Posterior cingulate gyrus (tissue), 11 donors: ENCODE measurements at regions not wholly inside any gene's neighbourhood (a gene's known extent, or its start where the extent isn't known, plus 50 kb on each side); places are given as distances from the start of the nearest gene placed in this dataset.

Experiments
- DNase-seq, 10 donors: peaks; one replicate each; pipeline versions ENCODE4 v3.0.0 to v3.0.0-alpha.2; 2020 to 2021; ENCODE audit warnings: mixed read lengths in 3 of 10
- intact Hi-C: fragments of 100-400 bp; cut with DNase I; formaldehyde crosslinking; loops from one replicate; pipeline ENCODE4 v1.15.1; 2023

DNA sequence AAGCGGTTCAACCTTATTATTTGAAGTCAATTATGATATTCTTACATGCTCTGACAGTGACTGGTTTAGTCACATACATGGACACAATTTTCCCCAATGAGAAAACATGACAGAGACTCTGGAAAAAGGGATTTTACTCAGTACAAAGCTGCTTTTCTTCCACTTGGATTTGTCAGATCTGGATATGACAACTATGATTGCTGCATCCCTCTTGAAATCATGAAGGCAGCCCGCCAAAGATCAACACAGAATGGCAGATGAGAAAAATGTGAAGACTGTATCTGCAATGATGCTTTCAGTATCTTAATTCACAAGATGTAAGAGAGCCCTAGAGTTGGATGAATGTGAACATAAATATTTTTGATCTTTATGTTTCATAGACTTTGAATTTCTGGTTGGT lies 439.6 kb downstream of the CDH8 start:
- DNase-seq = no peak
- intact Hi-C loops = no loop called here

DNA sequence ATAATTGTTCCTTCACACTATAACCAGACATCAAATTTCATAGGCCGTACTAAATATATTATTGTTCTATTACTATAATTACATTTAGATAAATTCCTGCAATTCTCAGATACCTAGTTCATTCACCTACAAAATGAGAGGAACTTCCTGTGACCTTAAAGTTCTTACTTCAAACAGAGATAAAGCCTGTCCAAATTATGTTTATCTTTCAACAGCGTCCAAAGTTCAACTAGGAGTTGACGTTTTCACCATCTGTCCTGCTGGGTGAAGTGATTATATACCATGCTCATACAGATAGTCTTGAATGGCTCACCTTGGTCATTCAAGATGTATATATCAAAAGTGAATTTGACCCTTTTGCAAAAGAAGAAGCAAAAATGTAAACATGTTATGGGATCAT lies 440.6 kb downstream of the CDH8 start:
- no peak for DNase-seq
- intact Hi-C loops = no loop called here

DNA sequence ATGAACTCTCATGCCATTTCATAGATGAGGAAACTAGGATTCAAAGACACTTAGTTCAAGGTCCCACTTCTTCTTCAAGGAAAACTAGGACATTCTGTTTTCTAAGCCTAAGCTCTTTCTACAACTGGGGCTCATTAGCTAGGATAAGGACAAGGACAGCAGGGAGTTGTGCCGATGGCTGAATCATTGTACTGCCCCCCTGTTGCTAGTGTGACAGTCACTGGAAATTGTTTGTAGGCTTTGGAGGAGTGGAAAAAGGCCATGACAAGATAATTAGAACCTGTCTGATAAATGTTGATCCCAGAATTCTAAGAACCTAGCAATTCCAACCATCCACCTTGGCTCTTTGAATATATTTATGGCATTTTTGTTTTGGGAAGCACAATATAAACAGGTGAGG lies 445.7 kb downstream of the CDH8 start:
- intact Hi-C loops = no loop called here
- no peak for DNase-seq

DNA sequence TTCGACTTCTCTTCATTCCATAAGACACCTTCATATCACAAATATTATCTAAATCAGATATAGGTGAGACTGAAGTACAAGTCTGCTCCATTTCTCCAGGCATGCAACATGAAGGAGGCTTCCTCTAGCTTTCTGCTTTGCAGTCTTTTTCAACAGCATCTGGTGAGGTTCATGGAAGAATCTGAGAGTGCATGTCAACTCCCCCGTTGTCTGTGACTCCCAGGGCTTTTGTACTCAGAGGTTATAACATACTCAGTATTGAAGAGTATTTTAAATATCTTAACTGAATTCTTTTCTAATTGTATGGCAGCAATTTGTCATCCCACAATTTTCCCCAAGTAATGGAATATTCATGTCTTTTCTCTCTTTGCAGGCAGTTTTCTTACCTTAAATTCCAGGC lies 448.7 kb downstream of the CDH8 start:
- intact Hi-C loops = no loop called here
- no peak for DNase-seq

DNA sequence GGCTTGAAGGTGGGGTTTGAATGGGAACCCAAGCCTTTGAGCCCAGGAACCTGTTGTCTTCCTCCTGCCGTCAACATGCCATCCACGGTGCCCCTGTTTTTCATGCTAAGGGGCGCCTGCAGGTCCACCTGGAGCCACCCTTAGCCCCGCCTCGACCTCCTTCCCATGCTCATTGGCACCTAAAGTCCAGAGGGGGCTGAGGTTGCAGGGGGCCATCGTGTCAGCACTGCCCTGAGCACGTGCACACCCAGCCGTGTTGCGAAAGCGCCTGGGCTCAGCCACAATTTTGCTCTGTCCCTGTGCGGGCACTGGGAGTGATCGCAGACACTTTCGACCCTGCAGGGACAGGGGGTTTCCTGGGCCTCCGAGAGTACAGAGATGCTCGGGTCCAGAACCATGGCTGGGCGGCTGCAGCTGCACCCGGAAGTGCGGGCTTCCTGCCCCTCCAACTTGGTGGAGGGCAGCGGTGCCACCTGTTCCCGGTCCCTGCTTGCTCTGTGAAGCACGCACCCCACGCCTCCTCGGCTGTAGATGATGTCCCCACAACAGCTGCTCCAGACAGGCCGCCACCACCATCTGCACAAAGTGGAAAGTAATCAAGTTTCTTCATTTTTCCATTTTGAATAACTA lies 454.7 kb downstream of the CDH8 start:
- peak in 3 of 10 donors; percentile 67 to 82 (median 81) for DNase-seq
- intact Hi-C loops = no loop called here

DNA sequence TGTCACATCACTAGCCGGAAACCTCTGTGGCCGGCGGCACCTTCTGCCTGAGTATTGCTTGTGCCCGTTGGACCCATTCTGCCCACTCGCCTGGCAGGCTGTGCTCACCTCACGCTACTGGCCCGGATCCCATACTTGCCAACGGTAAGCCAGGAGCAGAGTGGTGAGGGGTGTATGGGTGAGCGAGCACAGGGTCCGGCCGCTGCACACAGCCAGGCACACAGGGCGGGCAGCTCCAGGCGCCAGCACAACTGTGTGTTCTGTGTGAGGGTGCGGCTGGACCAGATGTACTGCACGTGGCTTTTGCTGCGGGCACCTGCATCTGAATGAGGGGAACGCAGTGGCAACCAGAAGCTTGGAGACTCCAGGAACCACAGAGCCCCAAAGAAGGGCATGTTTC lies 455.7 kb downstream of the CDH8 start:
- intact Hi-C loops = no loop called here
- no peak for DNase-seq

DNA sequence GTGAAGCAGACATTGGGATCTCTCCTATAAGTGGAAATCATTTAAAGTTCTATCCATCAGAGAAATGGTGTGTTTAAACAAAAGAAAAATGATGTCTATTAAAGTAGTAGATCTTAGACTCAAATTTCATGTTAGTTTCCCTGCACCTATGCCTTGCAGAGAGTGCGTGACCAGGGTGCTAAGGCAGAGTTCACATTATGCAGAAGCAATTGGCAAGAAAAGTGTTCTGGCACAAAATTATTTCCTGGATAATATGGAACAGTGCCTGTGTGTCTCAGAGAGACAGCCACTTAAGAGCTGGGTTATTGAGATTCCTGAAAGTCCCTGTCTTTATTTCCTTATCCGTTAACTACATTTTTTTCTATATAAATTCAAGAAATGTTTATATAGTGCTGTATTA lies 457.0 kb downstream of the CDH8 start:
- intact Hi-C loops = no loop called here
- DNase-seq = no peak

DNA sequence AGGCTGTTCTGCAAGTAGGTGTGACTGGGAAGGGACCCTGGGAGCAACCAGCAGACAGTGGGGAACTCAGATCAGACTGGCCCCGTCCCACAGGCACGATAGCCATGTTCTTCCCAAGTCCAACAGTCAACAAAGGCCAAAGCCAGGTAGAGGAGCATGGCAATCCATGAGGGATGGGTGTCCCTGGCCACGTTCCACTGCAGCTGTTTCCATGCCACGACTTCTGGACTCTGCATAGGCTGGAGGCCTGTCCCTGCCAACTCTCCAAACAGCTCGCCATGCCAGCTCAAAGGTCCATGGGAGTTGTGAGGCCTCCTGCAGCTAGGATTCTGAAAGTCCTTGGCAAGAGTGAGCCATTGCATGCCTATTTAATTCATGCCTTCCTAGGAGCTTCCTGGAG lies 459.8 kb downstream of the CDH8 start:
- peak in 1 of 10 donors; percentile 63 for DNase-seq
- intact Hi-C loops = no loop called here

DNA sequence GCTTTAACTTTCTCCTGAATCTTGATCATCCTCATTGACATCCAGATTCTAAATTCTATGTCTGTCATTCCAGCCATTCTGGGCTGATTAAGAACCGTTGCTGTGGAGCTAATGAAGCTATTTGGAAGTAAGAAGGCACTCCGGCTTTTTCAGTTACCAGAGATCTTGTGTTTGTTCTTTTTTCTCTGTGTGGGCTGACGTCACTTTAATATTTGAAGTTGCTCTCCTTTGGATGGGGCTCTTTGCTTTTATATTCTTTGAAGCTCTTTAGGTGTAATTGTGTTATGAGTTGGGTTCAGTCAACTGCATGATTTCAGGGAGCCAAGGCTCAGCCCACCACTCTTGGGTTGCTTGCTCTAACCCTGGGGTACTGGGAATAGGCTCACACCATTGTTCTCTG lies 460.6 kb downstream of the CDH8 start:
- DNase-seq = no peak

DNA sequence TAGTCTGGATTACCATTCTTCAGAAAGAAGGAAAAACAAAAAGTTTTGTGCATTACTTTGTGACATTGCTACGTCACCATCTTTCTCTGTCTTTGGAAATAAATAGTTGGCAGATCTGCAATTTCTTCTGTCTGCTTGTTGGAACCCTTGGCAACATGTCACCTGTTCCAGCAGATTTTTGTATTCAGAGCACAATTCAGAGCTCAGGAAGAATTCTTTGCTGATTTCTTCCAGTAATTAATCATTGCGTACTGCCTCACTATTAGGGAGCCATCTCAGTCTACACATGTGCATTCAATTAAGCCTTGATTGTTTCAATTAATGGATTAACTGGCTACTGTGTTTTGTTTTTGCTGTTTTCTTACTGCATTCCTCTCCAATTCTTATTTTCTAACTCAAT lies 467.2 kb downstream of the CDH8 start:
- DNase-seq = no peak
- intact Hi-C loops = no loop called here

More for the DNA sequence above, 460.6 kb downstream of the CDH8 start:
- intact Hi-C loops = no loop called here

DNA sequence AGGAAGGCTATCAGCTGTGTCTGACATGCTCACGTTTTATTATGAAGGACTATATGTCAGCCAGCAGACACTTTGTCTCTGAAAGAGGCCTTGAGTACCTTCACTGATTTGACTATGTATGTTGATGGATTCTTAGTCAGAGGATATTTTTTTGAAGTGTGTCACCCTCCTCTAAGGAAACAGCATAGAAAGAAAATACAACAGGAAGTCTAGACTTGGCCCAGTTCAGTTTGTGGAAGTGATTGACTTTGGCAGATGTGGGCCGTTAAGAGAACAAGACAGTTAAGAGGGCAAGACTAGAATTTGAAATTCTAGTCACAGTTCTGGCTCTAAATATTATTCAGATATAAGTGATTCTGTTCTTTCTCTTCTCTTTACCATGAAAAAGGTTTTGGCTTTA lies 471.5 kb downstream of the CDH8 start:
- DNase-seq = no peak
- intact Hi-C loops = no loop called here

DNA sequence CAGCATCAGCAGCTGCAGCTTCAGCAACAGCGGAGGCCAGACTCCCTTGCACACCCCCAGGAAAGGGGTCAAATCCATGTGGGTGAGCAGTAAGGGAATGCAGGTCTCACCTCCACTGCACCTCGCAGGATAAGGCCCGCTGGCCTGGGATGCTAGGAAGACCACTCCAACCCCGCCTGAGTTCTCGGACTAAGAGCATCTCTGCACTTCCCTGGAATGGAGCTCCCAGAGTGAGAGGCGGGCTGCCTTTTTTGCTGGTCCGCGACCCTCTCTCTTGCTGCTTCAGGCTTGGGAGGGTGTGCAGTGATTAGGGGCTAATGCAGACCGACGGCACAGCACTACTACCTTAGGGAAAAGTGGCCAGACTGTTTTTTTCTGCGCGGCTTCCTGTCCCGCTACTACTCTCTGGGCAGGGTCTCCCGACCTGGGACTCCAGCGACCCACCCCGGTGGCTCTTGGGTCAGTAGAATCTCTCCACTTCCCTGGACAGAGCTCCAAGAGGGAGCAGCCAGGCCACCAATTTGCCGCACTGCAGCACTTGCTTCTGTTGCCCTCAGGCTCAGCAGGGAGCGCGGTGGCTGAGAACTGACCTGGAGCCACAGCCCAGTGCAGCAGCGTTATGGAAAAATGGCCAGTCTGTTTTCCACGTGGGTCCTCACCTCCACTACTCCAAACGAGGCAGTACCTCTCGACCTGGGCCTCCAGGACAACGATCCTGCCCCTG lies 480.4 kb downstream of the CDH8 start:
- peak in 2 of 10 donors; percentile 41 to 63 for DNase-seq

DNA sequence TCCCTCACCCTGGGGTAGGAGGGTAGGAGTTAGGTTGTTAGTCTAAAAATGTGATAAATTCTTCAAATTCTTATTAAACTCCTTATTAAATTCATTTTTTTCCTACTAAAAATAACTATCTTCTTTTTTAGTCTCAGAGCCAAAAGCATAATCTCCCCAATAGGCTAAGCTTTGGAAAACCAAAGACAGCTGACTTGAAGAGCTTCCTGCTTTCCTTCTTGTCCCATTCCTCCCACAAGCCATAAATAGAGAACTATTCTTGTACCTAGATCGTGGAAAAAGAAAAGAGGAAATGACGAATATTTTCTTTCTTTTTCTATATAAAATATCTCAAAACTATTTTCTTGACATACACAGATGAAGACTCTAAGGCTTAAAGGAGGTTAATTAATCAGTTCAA lies 486.9 kb downstream of the CDH8 start:
- intact Hi-C loops = no loop called here

More for the DNA sequence above, 480.4 kb downstream of the CDH8 start:
- intact Hi-C loops = no loop called here

DNA sequence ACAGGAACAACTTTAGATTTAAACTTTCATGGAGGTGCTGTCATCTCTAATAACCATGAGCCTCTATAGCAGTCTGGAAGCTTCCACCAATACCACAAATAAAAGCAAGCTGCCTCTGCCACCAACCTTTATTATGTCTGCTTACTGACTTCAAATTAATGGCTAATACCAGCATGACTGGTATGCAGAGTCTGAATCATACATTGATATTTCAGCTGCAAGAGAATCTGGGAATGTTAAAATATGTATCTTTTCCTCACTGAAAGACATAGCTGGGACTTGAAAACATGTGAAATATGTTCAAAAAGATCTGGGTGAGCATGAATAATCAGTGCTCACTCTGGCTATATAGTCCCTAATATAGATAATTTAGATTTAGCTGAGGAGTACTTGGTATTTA lies 488.6 kb downstream of the CDH8 start:
- no peak for DNase-seq
- intact Hi-C loops = no loop called here

More for the DNA sequence above, 486.9 kb downstream of the CDH8 start:
- no peak for DNase-seq

DNA sequence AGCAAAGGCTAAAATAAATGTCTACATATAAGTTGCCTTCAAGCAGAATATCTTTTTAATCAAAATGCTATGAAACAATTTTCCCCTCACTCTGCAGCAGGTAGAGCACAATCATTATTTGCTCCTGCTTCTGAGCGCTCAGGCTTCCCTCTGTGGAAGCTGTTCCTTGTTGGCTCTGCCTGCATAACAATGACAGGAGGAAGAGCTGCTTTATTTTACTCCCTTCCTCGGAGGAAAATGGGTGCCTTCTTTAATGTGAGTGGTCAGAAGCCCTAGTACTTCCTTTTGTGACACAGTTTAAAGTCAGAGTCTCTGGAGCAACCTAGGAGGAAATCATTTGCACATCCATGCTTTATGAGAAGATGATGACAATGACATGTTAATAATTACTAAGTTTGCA lies 492.1 kb downstream of the CDH8 start:
- DNase-seq = no peak
- intact Hi-C loops = no loop called here

DNA sequence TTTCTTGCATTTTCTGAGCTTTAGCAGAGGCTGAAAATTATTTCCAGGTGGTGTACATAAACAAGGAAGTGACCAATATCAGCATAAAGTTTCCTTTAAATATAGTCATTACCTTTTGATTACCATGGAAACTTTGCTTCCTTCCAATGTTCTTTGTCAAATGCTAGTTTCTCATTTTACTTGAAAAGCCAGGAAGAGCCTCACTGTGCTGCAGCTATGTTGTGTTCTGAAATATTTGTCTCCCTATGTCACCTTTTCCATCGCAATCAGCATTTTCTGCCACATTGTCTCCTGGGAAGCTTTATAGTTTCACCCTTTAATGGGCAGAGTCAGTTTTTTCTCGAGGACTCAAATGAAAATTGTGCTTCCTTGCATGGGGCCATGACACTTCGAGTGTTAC lies 496.0 kb downstream of the CDH8 start:
- intact Hi-C loops = no loop called here
- no peak for DNase-seq

DNA sequence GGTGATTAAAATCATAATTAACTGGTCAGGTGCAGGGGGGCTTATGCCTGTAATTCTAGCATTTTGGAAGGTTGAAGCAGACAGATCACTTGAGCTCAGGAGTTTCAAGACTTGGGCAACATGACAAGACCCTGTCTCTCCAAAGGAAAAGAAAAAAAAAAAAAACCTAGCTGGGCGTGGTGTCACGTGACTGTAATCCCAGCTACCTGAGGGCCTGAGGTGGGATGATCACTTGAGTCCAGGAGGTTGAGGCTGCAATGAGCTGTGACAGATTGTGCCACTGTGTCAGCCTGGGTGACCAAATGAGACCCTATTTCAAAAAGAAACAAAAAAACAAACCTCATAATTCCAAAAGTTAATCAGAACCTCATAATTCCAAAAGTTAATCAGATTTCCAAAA lies 505.5 kb downstream of the CDH8 start:
- intact Hi-C loops = no loop called here
- no peak for DNase-seq

DNA sequence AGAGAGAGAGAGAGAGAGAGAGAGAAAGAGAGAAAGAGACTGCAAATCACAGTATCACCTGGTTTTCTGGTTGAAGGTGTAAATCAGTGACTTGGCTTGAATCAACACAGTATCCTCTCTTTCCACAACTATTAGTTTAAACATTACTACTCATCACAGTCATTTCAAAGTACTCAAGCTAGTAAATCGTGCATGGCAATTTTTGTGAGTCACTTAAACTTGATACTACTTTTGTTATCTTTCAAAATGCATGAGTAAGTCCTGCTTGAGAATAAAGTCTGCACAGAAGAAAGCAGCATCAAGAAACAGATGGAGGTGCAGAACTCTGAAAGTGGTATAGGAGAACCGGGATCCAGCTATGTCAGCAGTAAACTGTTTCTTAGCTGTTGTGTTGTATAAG lies 535.4 kb downstream of the CDH8 start:
- DNase-seq = no peak
- intact Hi-C loops = no loop called here

DNA sequence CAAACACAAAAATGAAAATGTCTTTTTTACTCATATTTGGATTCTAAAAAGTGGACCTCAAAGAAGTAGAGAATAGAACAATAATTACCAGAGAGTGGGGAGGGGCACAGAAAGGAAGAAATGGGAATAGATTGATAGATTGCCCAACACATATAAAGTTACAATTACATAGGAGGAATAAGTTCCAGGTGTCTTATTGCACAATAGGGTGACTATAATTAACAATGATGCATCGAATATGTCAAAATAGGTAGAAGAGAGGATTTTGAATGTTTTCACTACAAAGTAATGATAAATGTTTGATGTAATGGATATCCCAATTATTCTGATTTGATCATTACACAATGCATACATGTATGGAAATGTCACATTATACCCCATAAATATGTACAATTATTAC lies 556.0 kb downstream of the CDH8 start:
- intact Hi-C loops = no loop called here
- DNase-seq = no peak

DNA sequence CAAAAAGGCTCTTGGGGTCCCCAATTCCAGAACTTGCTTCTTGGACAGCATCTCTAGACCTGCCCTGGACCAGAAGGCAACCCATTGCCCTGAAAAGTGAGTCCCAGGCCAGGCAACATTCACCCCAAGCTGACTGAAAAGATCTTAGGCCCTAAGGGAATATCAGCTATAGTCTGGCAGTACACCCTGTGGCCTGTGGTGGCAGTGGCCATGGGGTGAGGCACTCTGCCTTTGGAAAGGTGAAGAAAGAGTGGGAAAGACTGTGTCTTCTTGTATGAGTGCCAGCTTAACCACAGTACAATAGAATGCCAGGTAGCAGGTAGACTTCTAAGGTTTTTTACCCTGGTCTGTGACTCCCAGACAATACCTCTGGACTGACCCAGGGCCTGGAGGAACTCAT lies 564.5 kb downstream of the CDH8 start:
- intact Hi-C loops = no loop called here
- DNase-seq = peak in 1 of 10 donors; percentile 43

DNA sequence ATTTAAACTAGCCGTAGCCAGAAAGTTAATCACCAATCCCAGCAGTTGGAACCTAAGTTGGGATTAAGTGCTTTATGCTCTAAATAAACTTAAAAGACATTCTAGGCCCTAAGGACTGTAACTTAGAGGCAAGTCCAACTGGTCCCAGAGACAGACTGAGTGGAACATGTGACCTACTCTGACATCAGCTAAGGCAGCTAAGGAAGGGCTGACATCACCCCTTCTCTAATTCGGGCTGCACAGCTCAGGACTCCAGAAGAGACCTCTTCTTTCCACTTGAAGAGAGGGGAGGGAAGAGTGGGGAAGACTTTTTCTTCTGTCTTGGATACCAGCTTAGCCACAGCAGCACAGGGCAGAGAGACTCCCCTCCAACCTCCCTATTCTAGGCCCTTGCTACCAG lies 565.2 kb downstream of the CDH8 start:
- intact Hi-C loops = no loop called here
- DNase-seq = no peak

DNA sequence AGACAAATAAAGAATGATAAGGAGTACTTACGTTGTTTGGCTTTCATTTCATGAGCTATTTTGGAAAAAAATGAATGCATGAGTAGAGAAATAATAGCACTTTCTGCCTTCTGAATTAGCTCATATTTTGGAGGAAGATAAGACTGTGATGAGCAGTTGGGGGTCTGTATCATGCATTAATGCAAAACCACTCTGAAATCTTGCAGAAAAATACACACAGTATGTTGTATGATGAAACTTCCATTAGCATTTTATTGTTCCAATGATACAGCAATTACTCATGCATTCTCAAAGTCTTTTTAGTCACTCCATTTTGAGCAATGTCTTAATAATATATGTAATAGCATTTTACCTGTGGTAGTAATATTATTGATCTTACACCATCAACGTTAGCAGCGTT lies 571.0 kb downstream of the CDH8 start:
- DNase-seq = no peak
- intact Hi-C loops = no loop called here

DNA sequence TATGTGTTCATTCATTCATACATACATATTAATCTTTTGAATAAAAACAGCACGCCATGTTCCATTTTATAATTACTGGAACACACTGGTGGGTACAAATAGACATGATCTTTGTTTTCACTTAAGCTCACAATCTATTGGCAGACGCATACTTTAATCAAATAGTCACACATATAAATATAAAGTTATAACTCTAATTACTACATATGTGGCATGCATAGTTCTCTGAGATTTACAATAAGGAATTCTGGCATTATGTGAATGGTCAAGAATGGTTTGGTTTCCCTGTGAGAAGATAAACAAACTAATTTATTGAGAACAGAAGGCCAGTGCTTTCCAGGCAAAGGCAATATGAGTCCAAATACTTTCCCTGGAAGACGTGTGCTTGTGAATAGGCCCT lies 576.2 kb downstream of the CDH8 start:
- no peak for DNase-seq
- intact Hi-C loops = no loop called here
